Activated CD4-positive, alpha-beta T cell treated with anti-CD3 and anti-CD28 coated beads for 4 hours (primary cell): ENCODE measurements at regions not wholly inside any gene's neighbourhood (a gene's known extent, or its start where the extent isn't known, plus 50 kb on each side); places are given as distances from the start of the nearest gene placed in this dataset.
A peak's percentile ranks its signal among the peaks of the same experiment; 100 is the strongest.

Source experiments
- DNase-seq, 2 donors: peaks; one replicate each; pipeline ENCODE4 v3.0.0-alpha.2; 2020

DNA sequence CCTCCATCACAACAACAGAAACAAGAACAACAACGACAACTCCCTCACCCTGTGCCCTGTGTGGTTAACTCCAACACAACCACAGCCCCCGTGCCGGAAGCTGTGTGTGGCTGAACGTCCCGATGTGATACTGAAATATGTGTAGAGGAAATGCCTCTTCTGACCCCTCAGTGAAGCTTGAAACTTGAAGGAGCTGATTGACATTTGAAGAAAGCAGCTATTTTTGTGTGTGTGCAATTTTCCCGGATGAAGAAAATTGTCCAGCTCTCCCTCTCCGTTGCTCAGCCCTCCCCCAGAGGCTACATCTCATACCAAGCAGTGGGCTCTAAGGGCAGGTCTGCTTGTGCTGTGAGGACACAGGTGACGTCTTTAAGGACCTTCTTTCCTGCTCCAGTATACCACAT is 173.8 kb downstream of the ICOS start:
- peak; percentile 35 to 44 for DNase-seq

DNA sequence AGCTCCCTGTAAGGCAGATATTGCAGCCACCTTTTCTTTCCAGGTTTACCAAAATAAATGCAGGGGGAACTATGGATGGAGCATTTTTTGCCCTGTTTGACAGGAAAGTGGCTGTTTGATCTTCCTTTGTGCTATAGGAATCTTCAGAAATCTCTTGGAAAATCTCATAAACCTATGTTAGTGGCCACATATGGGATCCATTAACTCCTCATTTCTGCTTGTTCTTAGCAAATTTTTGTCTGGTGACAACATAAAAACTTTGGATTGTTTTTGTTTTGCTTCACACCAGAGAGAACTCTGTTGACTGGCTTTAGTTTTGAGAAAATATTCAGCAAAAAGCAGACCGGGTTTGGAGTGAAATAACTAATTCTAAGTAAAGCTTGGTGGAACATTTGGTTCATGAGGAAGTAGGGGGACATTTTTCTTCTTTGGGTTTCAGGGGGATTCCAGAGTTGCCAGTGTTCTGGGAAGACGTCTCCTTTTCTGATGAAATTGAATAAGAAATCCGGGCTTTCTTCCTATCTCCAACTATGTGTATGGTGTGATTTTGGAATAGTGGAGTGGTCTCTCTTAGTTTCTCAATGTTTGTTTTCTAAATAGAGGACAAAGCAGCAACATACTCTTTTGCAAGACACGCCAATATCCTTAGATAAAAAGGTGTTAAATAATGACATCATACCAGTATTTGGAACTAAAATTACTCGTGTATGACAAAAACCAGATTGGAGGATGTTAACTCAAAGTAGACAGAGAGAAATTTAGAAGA is 174.4 kb downstream of the ICOS start:
- no peak for DNase-seq

DNA sequence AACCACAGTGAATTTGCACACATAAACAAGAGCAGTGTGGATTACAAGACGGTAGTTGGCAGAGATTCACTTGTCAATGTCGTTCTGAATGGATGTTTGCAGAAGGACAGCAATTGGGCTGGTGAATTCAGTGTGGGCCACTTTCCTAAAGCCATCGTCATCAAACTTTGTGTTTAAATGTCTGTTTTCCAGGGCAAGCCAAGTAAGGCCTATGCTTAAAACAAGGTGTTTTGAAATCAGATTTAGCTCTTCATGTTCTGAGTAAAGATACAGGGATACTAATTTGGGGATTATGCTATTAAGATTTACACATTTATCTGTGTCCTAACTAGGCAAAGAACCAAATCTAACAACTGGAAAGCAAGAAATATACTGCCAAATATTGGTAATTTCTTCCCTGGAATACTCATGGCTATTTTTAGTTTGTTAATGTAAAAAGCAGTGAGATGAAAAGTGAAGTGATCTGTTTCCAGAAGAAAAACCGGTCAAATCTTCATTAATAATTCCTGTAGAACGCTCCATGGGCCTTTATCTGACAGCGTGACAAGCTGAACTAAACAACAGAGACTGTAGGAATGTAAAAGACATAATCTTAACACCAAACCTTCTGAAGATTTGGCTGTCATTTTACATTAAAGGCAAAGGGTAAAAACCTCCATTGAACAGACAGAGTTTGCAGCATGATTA is 175.7 kb downstream of the ICOS start:
- DNase-seq: no peak

DNA sequence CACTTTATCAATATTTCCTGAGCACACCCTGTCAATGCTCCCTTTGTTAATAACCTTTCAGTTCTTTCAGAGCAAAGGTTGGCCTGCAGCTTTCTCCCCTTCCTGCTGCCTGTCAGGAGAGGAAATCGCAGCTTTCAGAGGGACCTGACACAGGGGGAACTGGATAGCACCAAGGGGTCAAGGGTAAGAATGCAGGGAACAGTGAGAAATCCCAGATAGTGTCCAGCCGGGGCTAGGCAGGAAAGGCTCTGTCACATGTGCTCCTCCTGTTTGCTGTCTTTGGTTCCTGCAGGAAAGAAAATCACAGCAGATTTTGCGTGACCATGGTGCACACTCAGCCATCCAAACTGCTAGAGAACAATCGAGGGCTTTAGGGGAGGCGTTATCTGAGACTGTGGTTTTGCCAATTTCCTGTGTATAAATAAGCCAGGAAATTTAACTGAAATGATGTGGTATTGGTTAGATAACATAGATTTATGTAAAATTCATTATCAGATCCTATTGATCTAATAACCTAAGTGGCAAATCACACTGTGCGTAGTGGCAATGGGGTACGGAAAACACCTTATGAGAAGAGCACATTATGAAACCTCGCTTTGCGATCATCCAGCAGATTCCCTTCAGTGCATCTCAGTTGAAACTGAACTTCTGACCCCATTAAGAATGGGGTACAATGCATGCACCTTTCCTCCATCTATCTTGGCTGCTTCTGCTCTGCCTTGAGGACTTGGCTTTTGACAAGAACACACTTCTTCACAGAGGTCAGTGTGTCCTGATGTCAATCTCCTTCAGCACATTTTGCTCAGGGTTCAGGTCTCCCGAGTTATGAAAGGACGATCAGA is 178.0 kb downstream of the ICOS start:
- DNase-seq: no peak

DNA sequence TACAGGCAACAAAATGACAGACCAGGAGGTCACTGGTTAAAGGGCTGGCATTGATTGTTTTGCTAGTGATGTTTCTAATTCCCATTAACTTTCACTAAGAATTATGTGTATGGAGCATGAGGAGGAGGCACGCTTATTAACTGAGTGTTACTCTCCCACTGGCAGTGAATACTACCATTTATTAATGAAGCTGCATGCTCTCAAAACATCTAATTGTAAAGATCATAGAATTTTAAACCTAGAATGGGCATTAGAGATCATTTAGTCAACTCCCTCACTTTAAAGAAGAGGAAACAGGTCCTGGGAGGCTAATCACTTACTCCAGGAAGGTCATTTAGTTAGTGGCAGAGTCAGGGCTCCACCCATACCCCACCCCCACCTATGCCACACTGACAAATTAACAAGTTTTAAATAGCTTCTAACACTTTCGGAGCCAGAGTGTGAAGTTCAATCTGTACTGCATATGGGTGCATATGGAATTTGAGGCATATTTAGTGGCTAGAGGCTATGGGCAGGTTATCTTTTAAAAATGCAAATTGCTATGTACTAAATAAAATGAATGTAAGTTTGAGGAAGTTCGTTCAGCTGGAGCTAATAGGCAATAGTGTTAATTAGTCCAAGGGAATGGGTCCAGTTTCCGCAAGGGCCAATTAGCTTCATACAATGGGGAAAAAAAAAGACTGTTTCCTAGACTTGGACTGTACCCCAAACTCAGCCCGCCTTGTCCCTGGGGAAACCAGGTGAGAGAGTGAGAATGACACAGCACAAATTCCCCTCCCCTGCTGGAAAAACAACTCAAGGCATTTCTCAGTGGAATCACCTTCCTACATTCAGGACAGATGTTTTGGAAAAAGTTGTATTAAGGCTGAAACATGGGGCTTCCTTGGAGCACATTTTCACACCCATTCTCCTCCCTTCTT is 178.8 kb downstream of the ICOS start:
- no peak for DNase-seq

DNA sequence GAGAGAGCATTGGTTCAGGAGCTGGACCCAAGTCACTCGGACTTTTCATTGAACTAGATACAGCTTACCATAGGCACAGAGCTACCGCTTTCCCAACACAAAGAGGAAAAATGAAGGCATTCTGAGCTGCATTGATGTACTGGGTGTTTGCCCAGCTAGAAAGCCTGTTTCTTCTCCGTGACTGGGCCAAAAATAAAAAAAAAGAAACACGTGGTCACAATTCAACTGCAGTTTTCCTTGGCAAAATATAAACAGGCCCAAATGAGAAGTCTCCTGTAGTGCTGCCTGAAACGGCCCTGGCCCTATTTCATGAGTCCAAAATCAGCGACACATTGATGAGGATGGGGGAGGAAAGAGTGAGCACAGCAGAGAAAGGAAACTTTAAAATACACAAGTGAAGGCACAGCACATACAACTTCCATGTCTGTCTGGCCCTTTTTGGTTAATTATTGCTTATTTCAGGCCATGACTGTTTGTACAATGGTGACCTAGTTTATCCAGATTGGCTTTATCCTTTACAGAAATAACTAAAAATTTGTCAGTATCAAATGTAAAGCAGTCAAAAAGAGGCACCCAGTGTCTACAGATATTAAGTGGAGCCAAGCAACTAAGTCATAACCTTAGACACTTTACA is 179.7 kb downstream of the ICOS start:
- no peak for DNase-seq

DNA sequence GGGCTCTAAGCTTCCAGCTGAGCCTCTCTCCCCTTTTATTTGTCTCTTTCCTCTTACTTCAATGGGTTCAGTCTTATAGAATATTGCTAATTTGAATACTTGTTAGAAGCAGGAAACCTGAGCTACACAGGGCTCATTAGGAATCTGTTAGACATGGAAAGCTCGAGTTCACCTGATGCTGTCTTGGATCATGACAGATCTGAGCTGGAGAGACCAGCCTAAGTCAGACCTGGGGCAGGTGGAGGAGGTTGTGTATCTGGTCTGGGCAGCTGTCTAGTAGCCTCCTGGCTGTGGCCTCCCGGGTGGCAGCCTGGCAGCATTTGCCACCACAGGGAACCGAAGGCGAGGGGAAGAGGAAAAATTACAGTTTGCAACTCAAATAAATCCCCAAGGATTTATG is 185.9 kb downstream of the ICOS start:
- DNase-seq: no peak

DNA sequence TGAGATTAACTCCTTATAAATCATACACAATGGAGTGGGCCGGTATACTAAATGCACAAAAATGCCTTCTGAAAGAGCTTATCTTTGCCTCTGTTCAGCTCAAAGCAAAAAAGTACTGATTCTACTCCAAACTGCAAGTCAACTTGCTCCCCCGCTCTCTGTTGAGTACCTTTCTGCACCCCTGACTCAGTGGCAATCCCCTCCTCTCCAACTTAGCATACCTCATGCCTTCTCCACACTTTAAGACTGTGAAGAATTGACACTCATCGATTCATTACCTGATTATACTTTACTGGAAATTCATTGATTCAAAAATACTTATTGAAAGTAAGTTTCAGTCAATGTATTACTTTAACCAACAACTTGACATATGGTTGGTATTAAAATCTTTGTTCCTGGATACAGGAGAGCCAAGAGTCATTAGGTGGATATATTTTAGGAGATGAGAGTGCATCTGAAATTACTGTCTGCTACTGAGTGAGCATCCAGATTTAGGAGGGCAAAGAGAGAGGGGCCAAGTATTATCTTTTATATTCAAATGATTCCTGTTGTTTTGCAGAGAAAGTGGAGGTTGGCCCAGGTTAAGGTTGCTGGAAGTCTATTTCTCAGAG is 187.7 kb downstream of the ICOS start:
- no peak for DNase-seq

DNA sequence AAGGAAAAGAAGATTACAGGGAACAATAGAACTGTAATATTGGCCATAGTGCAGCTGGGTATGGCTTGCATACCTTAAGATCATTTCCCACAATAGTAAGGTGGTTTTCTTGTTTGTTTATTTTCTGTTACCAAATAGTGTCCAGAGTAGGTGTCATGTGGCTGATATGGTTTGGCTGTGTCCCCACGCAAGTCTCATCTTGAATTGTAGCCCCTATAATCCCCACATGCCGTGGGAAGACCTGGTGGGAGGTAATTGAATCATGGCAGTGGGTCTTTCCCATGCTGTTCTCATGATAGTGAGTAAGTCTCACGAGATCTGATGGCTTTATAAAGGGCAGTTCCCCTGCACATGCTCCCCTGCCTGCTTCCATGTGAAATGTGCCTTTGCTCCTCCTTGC is 190.1 kb downstream of the ICOS start:
- no peak for DNase-seq

DNA sequence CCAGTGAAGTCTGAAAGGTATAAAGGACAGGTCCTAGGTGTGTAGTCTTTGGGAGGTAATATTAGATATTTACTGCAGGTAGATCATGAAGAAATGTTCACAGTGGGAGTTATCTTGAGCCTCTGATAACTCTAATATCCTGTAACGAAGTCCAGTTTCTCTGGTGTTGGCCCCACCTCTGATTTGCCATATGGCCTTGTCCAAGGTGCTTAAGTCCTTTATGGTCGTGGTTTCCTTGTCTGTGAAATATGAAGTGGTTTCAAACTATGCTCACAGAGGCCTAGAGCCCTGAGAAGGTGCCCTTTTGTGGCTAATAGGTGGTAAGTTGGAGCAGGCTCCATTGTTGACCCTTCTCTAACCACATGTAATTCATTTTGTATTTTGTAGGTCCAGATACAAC is 190.7 kb downstream of the ICOS start:
- no peak for DNase-seq

DNA sequence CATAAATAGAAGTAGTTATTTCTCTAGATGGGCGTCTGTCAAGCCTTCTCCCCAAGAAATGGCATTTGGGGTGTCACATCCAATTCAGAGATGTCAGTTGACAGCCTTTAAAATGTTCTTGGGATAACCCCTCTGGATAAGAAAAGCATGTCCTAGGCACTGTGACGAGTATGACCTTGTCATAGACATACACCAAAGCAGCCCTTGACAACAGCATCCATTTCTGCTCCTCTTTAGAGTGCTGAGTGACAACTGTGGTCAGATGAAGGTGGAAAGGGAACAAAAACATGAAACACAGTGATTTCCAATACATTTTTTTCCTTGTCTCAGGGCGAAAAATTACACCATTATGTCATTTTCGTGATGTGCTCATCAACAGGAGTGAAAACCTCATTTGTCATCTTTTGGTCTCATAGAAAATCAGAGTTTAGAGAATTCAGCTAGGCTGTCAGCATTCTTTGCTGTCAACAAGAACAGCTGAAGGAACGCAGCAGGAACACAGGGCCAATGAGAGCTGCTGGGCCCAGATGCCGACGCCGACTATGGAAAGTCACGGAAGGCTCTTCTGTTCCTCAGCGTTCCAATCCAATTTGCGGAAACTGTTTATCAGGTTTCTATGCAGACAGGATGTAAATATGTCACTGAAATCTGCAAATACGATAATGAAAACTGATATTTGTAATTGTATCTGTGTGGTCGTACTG is 193.2 kb downstream of the ICOS start:
- no peak for DNase-seq

DNA sequence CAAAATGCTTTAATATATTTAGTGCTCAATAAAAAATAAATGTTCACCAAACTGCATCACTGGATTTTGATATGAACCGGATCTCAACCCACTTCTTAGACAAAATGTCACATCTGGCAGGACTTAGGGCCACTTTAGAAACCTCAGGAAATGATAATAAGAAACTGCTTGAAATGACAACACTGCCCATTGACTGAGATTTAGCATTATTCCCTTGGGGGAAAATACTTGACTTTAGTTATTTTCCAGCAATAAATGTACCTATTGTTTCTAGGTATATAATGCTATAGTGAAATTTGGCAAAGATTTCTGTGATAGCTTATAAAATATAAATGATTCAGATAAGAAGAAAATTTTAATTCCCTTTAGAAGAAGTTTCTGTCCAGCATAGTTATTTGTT is 195.1 kb downstream of the ICOS start:
- DNase-seq: no peak

DNA sequence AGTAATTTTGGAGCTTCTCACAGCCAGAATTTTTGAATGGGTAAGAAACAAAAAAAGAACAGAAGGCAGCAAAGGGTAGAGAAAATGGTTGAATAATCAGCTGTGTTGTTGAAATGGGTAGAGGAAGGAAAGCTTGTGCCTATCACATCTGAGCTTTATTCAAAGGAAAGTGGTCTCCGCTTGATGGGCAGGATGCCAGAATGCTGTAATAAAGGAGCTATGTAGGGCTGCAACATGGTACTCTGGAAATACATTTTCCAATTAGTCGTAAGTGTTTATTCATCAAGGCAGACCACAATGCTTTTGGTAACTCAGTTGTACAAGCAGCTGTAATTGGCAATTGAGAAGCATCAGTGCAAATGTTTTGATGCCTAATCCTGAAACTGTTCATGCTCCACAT is 196.9 kb downstream of the ICOS start:
- no peak for DNase-seq

DNA sequence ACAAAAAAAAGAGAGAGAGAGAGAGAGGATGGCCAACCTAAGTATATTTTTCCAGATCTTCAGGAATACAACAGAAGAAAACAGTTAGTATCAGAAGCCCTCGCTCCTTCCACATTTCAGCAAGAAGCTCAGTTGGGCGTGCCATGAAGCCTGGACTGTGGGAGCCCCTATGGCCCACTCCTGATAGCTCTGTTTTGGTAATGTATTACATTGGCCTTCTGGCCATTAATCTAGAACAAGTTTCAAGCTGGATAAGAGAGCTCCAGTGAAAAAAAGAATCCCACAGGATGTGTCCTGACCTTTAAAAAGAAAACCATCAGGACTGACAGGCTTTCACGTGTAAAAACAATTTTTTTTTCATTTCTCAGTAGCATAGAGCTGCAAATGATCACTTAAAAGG is 197.9 kb downstream of the ICOS start:
- DNase-seq: no peak

DNA sequence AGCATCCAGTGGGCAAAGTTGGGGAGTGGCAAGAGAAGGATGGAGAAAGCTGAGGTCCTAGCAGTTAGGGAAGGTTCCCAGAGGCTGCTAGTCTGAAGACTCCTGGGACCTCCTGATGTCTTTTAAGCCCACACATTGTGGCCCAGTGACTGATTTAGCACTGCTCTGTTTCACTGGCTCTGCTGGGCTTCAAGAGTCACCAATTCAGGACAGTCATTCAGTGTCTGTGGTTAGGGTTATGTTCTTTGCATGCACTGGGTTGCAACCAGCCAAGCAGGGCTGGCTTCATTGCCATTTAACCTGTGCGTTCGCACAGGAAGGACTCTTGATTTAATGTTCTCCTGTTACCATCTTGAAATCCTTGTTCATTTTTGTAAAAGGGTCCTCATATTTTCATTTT is 199.2 kb downstream of the ICOS start:
- DNase-seq: no peak

DNA sequence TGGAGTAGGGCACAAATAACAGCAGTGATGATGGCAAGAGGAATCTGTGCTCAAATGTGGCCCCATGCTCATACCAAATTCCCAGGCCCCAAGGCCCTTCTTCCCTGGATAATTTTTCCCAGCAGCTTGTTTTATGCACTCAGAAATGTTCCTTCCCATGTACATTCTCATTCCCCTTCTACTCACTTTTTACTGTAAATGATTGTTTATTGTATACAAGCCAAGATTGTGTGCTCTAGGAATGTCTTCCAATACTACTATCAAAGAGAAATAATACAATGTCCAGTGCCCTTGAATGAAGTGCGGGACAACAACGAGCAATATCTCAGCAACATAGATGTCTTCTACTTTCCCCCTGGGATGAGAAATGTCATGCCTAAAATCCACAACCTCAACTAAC is 201.6 kb downstream of the ICOS start:
- DNase-seq: no peak

DNA sequence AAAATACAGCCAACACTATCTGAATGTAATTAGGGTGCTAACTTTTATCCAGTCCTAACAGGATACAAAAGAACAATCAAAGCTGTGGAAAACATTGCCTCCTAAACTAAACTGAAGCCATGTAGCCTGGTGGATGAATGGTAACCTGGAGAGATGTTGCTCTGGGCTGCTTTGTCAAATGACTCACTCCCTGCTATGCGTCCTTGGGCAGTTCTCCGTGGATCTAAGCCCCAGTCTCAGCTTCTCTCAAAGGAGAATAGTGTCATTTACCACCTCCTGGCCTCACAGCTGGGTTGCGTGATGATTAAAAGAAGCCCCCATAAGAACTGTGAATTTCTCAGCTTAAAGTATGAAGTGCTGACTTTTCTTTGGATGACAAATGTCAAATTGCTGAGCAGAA is 203.7 kb downstream of the ICOS start:
- no peak for DNase-seq

DNA sequence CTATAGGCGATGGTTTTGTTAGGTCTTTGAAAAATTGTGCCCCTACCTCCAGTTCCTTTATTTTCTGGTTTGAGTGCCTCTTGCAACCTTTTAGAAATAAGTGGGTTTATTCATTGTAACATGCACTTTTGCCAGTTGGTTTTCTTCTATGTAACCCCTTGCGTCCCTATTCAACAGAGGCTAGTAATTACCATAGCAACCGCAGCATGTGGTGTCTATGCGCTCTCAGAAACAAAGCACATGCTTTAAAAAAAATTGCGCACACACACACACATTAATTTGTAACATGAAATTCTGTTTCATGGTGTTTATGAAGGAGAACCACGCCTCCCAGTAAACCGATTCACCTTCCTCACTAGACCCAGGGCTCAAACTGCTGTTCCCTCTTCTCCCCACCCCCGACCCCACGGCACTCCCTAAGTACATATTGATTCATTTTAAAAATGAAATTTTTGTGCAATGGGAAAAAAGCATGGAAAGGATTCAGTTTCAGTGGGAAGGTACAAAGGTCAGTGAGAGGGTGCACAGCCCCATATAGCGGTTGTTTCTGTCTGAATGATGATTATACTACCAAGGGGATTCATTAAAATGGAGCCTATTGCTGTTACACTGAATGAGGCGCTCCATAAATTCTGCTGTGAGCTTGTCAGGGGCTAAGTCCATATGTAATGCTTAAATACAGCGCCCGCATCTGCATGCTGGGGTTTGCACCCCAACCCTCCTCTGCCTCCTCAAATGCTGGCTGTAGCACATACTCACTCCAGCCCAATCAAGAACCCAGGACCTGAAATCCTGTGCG is 206.9 kb downstream of the ICOS start:
- no peak for DNase-seq

DNA sequence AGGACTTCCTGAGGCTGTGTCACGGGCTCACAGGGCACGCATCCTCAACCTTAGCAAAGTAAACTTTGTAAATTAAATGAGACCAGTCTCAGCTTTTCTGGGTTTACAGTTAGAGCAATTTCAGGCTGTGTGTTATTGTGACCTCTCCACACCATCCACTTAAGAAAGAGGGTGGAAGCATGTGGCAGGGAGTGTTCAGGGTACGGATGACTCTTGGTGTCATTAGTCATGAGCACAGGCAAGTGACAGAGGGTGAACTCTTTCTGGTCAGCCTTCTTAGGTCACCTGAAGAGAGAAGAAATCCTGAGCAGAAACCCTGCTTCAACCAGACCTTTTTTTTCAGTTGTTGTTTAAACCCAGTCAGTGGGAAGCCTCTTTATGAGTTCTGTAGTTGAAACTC is 207.9 kb downstream of the ICOS start:
- DNase-seq: no peak

DNA sequence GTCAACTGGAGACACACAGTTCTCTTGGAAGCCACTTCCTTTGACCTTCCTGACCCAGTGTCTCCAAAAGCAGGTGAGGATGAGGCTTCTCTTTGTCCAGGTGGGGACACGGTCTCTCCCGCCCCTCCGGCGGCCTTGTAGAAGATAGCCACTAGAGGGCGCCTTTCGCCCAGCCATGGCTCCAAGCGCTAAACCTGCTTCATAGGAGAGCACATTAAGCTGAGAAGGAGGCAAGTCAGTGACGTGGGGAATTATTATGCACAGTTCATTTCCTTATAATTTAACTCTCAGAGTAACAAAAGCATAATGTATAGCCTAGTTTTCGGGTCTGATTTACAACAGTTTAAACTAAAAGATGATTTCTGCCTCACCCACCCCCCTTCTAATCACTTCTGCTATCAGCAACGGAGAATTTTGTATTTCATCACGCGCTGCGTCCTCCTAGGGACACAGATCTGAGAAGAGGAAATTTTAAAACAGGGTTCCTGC is 208.7 kb downstream of the ICOS start:
- DNase-seq: peak; percentile 71 to 78
